SK-N-SH (cell line): ENCODE measurements at regions not wholly inside any gene's neighbourhood (a gene's known extent, or its start where the extent isn't known, plus 50 kb on each side); places are given as distances from the start of the nearest gene placed in this dataset.

Source experiments
- EZH2phosphoT487 ChIP-seq: fragments of 200-600 bp; sonication (generic); IDR thresholded peaks from 2 replicates; pipeline ENCODE4 v1.6.1; 2017; ENCODE audit warnings: low read depth, mixed run types, mild to moderate bottlenecking, antibody characterized with exemption, moderate library complexity, borderline replicate concordance
- GATA2 ChIP-seq: sonication (generic); formaldehyde crosslinking; IDR thresholded peaks from 2 replicates; pipeline ENCODE4 v1.5.0; 2020; ENCODE audit warnings: mild to moderate bottlenecking, missing genetic modification reagents
- TCF12 ChIP-seq: IDR thresholded peaks from 2 replicates; pipeline ENCODE4 v1.4.0; 2012

- TF ChIP-seq GATA2 (CRISPR knock-in tag) (no peak), EZH2phosphoT487 (no peak), TCF12 (no peak)
Observed at GRCh38 chr2:145161656-145162055, 641.7 kb upstream of the ZEB2 start.
